ENCODE measurements at regions not wholly inside any gene's neighbourhood (a gene's known extent, or its start where the extent isn't known, plus 50 kb on each side); places are given as distances from the start of the nearest gene placed in this dataset.
"Not testable (repeated sequence)": the region's sequence is repeated elsewhere in the genome, so short reads cannot be mapped to it uniquely, and the experiment has no call there.

GRCh38 chr18:73691118-73691517 is 456.5 kb downstream of the FBXO15 start:
- in situ Hi-C loops (cut with HindIII; ENCODE audit: low pct_unique_long_range_greater_than_20kb, low sequenced_read_pairs), result no loop called here
- DNase-seq (ENCODE audit: low read depth, low spot score), result no peak

- in situ Hi-C loops (cut with HindIII; ENCODE audit: low pct_unique_long_range_greater_than_20kb, low sequenced_read_pairs), result no loop called here
- DNase-seq (ENCODE audit: low read depth, low spot score), result no peak
Observed at GRCh38 chr18:73690222-73690621, 457.4 kb downstream of the FBXO15 start.

GRCh38 chr18:73688851-73689711 is 458.6 kb downstream of the FBXO15 start:
- DNase-seq (ENCODE audit: low read depth, low spot score), result no peak
- in situ Hi-C loops (cut with HindIII; ENCODE audit: low pct_unique_long_range_greater_than_20kb, low sequenced_read_pairs), result no loop called here

GRCh38 chr18:73688161-73688560 is 459.5 kb downstream of the FBXO15 start:
- DNase-seq (ENCODE audit: low read depth, low spot score), result no peak
- in situ Hi-C loops (cut with HindIII; ENCODE audit: low pct_unique_long_range_greater_than_20kb, low sequenced_read_pairs), result no loop called here

- in situ Hi-C loops (cut with HindIII; ENCODE audit: low pct_unique_long_range_greater_than_20kb, low sequenced_read_pairs), result no loop called here
Observed at GRCh38 chr18:73684647-73685046, 463.0 kb downstream of the FBXO15 start.

GRCh38 chr18:73683409-73684238 is 464.0 kb downstream of the FBXO15 start:
- in situ Hi-C loops (cut with HindIII; ENCODE audit: low pct_unique_long_range_greater_than_20kb, low sequenced_read_pairs), result no loop called here
- no peak for DNase-seq (ENCODE audit: low read depth, low spot score)

More at GRCh38 chr18:73684647-73685046, 463.0 kb downstream of the FBXO15 start:
- DNase-seq (ENCODE audit: low read depth, low spot score), result no peak

- in situ Hi-C loops (cut with HindIII; ENCODE audit: low pct_unique_long_range_greater_than_20kb, low sequenced_read_pairs), result no loop called here
- no peak for DNase-seq (ENCODE audit: low read depth, low spot score)
Observed at GRCh38 chr18:73681912-73682311, 465.7 kb downstream of the FBXO15 start.

GRCh38 chr18:73681398-73681797 is 466.2 kb downstream of the FBXO15 start:
- in situ Hi-C loops (cut with HindIII; ENCODE audit: low pct_unique_long_range_greater_than_20kb, low sequenced_read_pairs), result no loop called here
- no peak for DNase-seq (ENCODE audit: low read depth, low spot score)

- DNase-seq (ENCODE audit: low read depth, low spot score), result no peak
- in situ Hi-C loops (cut with HindIII; ENCODE audit: low pct_unique_long_range_greater_than_20kb, low sequenced_read_pairs), result no loop called here
Observed at GRCh38 chr18:73679941-73680712, 467.5 kb downstream of the FBXO15 start.

- in situ Hi-C loops (cut with HindIII; ENCODE audit: low pct_unique_long_range_greater_than_20kb, low sequenced_read_pairs), result no loop called here
- DNase-seq (ENCODE audit: low read depth, low spot score), result no peak
Observed at GRCh38 chr18:73677450-73677849, 470.2 kb downstream of the FBXO15 start.

GRCh38 chr18:73674125-73674865 is 473.3 kb downstream of the FBXO15 start:
- DNase-seq (ENCODE audit: low read depth, low spot score), result no peak
- in situ Hi-C loops (cut with HindIII; ENCODE audit: low pct_unique_long_range_greater_than_20kb, low sequenced_read_pairs), result no loop called here

- in situ Hi-C loops (cut with HindIII; ENCODE audit: low pct_unique_long_range_greater_than_20kb, low sequenced_read_pairs); DNase-seq (ENCODE audit: low read depth, low spot score): not testable (repeated sequence)
Observed at GRCh38 chr18:73671480-73671879, 476.2 kb downstream of the FBXO15 start.

GRCh38 chr18:73670524-73670923 is 477.1 kb downstream of the FBXO15 start:
- in situ Hi-C loops (cut with HindIII; ENCODE audit: low pct_unique_long_range_greater_than_20kb, low sequenced_read_pairs), result no loop called here
- DNase-seq (ENCODE audit: low read depth, low spot score), result no peak

GRCh38 chr18:73670039-73670438 is 477.6 kb downstream of the FBXO15 start:
- in situ Hi-C loops (cut with HindIII; ENCODE audit: low pct_unique_long_range_greater_than_20kb, low sequenced_read_pairs), result no loop called here
- no peak for DNase-seq (ENCODE audit: low read depth, low spot score)

GRCh38 chr18:73669297-73669696 is 478.3 kb downstream of the FBXO15 start:
- in situ Hi-C loops (cut with HindIII; ENCODE audit: low pct_unique_long_range_greater_than_20kb, low sequenced_read_pairs), result no loop called here
- DNase-seq (ENCODE audit: low read depth, low spot score), result no peak

- in situ Hi-C loops (cut with HindIII; ENCODE audit: low pct_unique_long_range_greater_than_20kb, low sequenced_read_pairs), result no loop called here
Observed at GRCh38 chr18:73668051-73668450, 479.6 kb downstream of the FBXO15 start.

GRCh38 chr18:73666772-73667171 is 480.9 kb downstream of the FBXO15 start:
- in situ Hi-C loops (cut with HindIII; ENCODE audit: low pct_unique_long_range_greater_than_20kb, low sequenced_read_pairs), result no loop called here

More at GRCh38 chr18:73668051-73668450, 479.6 kb downstream of the FBXO15 start:
- DNase-seq (ENCODE audit: low read depth, low spot score), result no peak

More at GRCh38 chr18:73666772-73667171, 480.9 kb downstream of the FBXO15 start:
- DNase-seq (ENCODE audit: low read depth, low spot score), result no peak
